ENCODE measurements at regions not wholly inside any gene's neighbourhood (a gene's known extent, or its start where the extent isn't known, plus 50 kb on each side); places are given as distances from the start of the nearest gene placed in this dataset.

- Mint-ChIP-seq H3K36me3 (no peaks in the 10 kb centered on the region), H3K4me1 (ENCODE audit: low read depth) (peaks cover 2% of the 10 kb centered on the region), H3K4me3 (no peak overlapping the region), H3K27me3 (peaks cover 8% of the 10 kb centered on the region), H3K9me3 (no peaks in the 10 kb centered on the region), H3K27ac (no peak overlapping the region)
- ChIA-PET POLR2A (no interaction called here), CTCF (no interaction called here)
- intact Hi-C loops (cut with micrococcal nuclease) = no loop called here
- DNase-seq = no peak
These were observed 364.4 kb upstream of the MCTP2 start for GRCh38 chr15:93866948-93867347.

- H3K4me1 Mint-ChIP-seq (ENCODE audit: low read depth) = peaks cover 2% of the 10 kb centered on the region
- no peak overlapping the region for H3K27ac Mint-ChIP-seq
- H3K9me3 Mint-ChIP-seq = no peaks in the 10 kb centered on the region
- no peak for DNase-seq
- no peaks in the 10 kb centered on the region for H3K36me3 Mint-ChIP-seq
- ChIA-PET CTCF (no interaction called here), POLR2A (no interaction called here)
- H3K4me3 Mint-ChIP-seq = no peak overlapping the region
- intact Hi-C loops (cut with micrococcal nuclease) = no loop called here
- H3K27me3 Mint-ChIP-seq = peaks cover 9% of the 10 kb centered on the region
These were observed 364.9 kb upstream of the MCTP2 start for GRCh38 chr15:93866476-93866875.

GRCh38 chr15:93865586-93865985 is 365.8 kb upstream of the MCTP2 start:
- intact Hi-C loops (cut with micrococcal nuclease) = no loop called here
- H3K27ac Mint-ChIP-seq = no peak overlapping the region
- peaks cover 9% of the 10 kb centered on the region for H3K27me3 Mint-ChIP-seq
- POLR2A ChIA-PET = no interaction called here
- H3K36me3 Mint-ChIP-seq = no peaks in the 10 kb centered on the region
- H3K9me3 Mint-ChIP-seq = no peaks in the 10 kb centered on the region
- CTCF ChIA-PET = no interaction called here
- H3K4me1 Mint-ChIP-seq (ENCODE audit: low read depth) = peaks cover 2% of the 10 kb centered on the region
- no peak overlapping the region for H3K4me3 Mint-ChIP-seq
- no peak for DNase-seq

GRCh38 chr15:93862791-93863190 is 368.6 kb upstream of the MCTP2 start:
- Mint-ChIP-seq H3K27ac (no peak overlapping the region), H3K4me1 (ENCODE audit: low read depth) (peaks cover 2% of the 10 kb centered on the region), H3K36me3 (no peaks in the 10 kb centered on the region), H3K9me3 (no peaks in the 10 kb centered on the region), H3K27me3 (peaks cover 9% of the 10 kb centered on the region), H3K4me3 (no peak overlapping the region)
- intact Hi-C loops (cut with micrococcal nuclease) = no loop called here
- CTCF ChIA-PET = no interaction called here
- no peak for DNase-seq
- POLR2A ChIA-PET = no interaction called here

- no peak overlapping the region for H3K4me3 Mint-ChIP-seq
- ChIA-PET CTCF (no interaction called here), POLR2A (no interaction called here)
- no peak overlapping the region for H3K27ac Mint-ChIP-seq
- H3K27me3 Mint-ChIP-seq = peaks cover 9% of the 10 kb centered on the region
- intact Hi-C loops (cut with micrococcal nuclease) = no loop called here
- H3K4me1 Mint-ChIP-seq (ENCODE audit: low read depth) = peaks cover 2% of the 10 kb centered on the region
- DNase-seq = no peak
- no peaks in the 10 kb centered on the region for H3K36me3 Mint-ChIP-seq
- H3K9me3 Mint-ChIP-seq = no peaks in the 10 kb centered on the region
These were observed 369.2 kb upstream of the MCTP2 start for GRCh38 chr15:93861956-93862741.

GRCh38 chr15:93861413-93861812 is 369.9 kb upstream of the MCTP2 start:
- intact Hi-C loops (cut with micrococcal nuclease) = no loop called here
- H3K27me3 Mint-ChIP-seq = peaks cover 9% of the 10 kb centered on the region
- H3K4me3 Mint-ChIP-seq = no peak overlapping the region
- no peak for DNase-seq
- no peaks in the 10 kb centered on the region for H3K36me3 Mint-ChIP-seq
- peaks cover 2% of the 10 kb centered on the region for H3K4me1 Mint-ChIP-seq (ENCODE audit: low read depth)
- no peak overlapping the region for H3K27ac Mint-ChIP-seq
- no peaks in the 10 kb centered on the region for H3K9me3 Mint-ChIP-seq
- POLR2A ChIA-PET = no interaction called here
- CTCF ChIA-PET = no interaction called here

GRCh38 chr15:93860701-93861100 is 370.7 kb upstream of the MCTP2 start:
- DNase-seq = no peak
- POLR2A ChIA-PET = no interaction called here
- Mint-ChIP-seq H3K9me3 (no peaks in the 10 kb centered on the region), H3K4me3 (no peak overlapping the region), H3K27ac (no peak overlapping the region), H3K36me3 (no peaks in the 10 kb centered on the region), H3K4me1 (ENCODE audit: low read depth) (peaks cover 2% of the 10 kb centered on the region), H3K27me3 (peaks cover 9% of the 10 kb centered on the region)
- intact Hi-C loops (cut with micrococcal nuclease) = no loop called here
- CTCF ChIA-PET = no interaction called here

GRCh38 chr15:93859176-93859575 is 372.2 kb upstream of the MCTP2 start:
- ChIA-PET CTCF (no interaction called here), POLR2A (no interaction called here)
- Mint-ChIP-seq H3K27ac (no peak overlapping the region), H3K27me3 (peaks cover 10% of the 10 kb centered on the region), H3K4me1 (ENCODE audit: low read depth) (peaks cover 2% of the 10 kb centered on the region), H3K36me3 (no peaks in the 10 kb centered on the region), H3K4me3 (no peak overlapping the region), H3K9me3 (no peaks in the 10 kb centered on the region)
- DNase-seq = no peak
- intact Hi-C loops (cut with micrococcal nuclease) = no loop called here

- H3K4me3 Mint-ChIP-seq = no peak overlapping the region
- DNase-seq = no peak
- no peaks in the 10 kb centered on the region for H3K36me3 Mint-ChIP-seq
- CTCF ChIA-PET = no interaction called here
- H3K4me1 Mint-ChIP-seq (ENCODE audit: low read depth) = no peaks in the 10 kb centered on the region
- POLR2A ChIA-PET = no interaction called here
- intact Hi-C loops (cut with micrococcal nuclease) = no loop called here
- no peaks in the 10 kb centered on the region for H3K9me3 Mint-ChIP-seq
- no peak overlapping the region for H3K27ac Mint-ChIP-seq
- peaks cover 7% of the 10 kb centered on the region for H3K27me3 Mint-ChIP-seq
These were observed 376.1 kb upstream of the MCTP2 start for GRCh38 chr15:93855181-93855826.

GRCh38 chr15:93854088-93854487 is 377.3 kb upstream of the MCTP2 start:
- CTCF ChIA-PET = no interaction called here
- Mint-ChIP-seq H3K4me1 (ENCODE audit: low read depth) (no peaks in the 10 kb centered on the region), H3K27me3 (peaks cover 7% of the 10 kb centered on the region), H3K4me3 (no peak overlapping the region), H3K36me3 (no peaks in the 10 kb centered on the region), H3K27ac (no peak overlapping the region), H3K9me3 (no peaks in the 10 kb centered on the region)
- DNase-seq = no peak
- intact Hi-C loops (cut with micrococcal nuclease) = no loop called here
- POLR2A ChIA-PET = no interaction called here

- no peak for DNase-seq
- Mint-ChIP-seq H3K27ac (no peak overlapping the region), H3K36me3 (no peaks in the 10 kb centered on the region), H3K27me3 (peaks cover 7% of the 10 kb centered on the region), H3K9me3 (no peaks in the 10 kb centered on the region), H3K4me3 (no peak overlapping the region), H3K4me1 (ENCODE audit: low read depth) (no peaks in the 10 kb centered on the region)
- ChIA-PET CTCF (no interaction called here), POLR2A (no interaction called here)
- intact Hi-C loops (cut with micrococcal nuclease) = no loop called here
These were observed 378.6 kb upstream of the MCTP2 start for GRCh38 chr15:93852761-93853160.

GRCh38 chr15:93848490-93848889 is 382.9 kb upstream of the MCTP2 start:
- intact Hi-C loops (cut with micrococcal nuclease) = no loop called here
- no peaks in the 10 kb centered on the region for H3K36me3 Mint-ChIP-seq
- H3K4me1 Mint-ChIP-seq (ENCODE audit: low read depth) = no peaks in the 10 kb centered on the region
- peaks cover 3% of the 10 kb centered on the region for H3K27me3 Mint-ChIP-seq
- H3K4me3 Mint-ChIP-seq = no peak overlapping the region
- POLR2A ChIA-PET = no interaction called here
- no peaks in the 10 kb centered on the region for H3K9me3 Mint-ChIP-seq
- no peak for DNase-seq
- H3K27ac Mint-ChIP-seq = no peak overlapping the region
- CTCF ChIA-PET = no interaction called here

GRCh38 chr15:93848076-93848475 is 383.3 kb upstream of the MCTP2 start:
- intact Hi-C loops (cut with micrococcal nuclease) = no loop called here
- DNase-seq = no peak
- Mint-ChIP-seq H3K27me3 (peaks cover 2% of the 10 kb centered on the region), H3K27ac (no peak overlapping the region), H3K9me3 (no peaks in the 10 kb centered on the region), H3K4me3 (no peak overlapping the region), H3K36me3 (no peaks in the 10 kb centered on the region), H3K4me1 (ENCODE audit: low read depth) (no peaks in the 10 kb centered on the region)
- POLR2A ChIA-PET = no interaction called here
- CTCF ChIA-PET = no interaction called here
